H1 (cell line): ENCODE measurements at regions not wholly inside any gene's neighbourhood (a gene's known extent, or its start where the extent isn't known, plus 50 kb on each side); places are given as distances from the start of the nearest gene placed in this dataset.

Experiments used
- JUND ChIP-seq: IDR thresholded peaks from 2 replicates; pipeline ENCODE4 v1.6.1; 2011; ENCODE audit warnings: mild to moderate bottlenecking, improper control_type of control experiment, low read length
- POU5F1 ChIP-seq: IDR thresholded peaks from 2 replicates; pipeline ENCODE4 v1.6.1; 2011; ENCODE audit warnings: low read depth, mild to moderate bottlenecking, low read length, moderate library complexity
- TAF1 ChIP-seq: IDR thresholded peaks from 2 replicates; pipeline ENCODE4 v1.6.1; 2011; ENCODE audit warnings: mild to moderate bottlenecking, low read depth, low read length
- TCF12 ChIP-seq: IDR thresholded peaks from 2 replicates; pipeline ENCODE4 v1.6.1; 2011; ENCODE audit warnings: low read depth, mild to moderate bottlenecking, low read length
- TF ChIP-seq, protein P1 (sequence below): IDR thresholded peaks from 2 replicates; pipeline ENCODE4 v1.6.1; 2012; ENCODE audit warnings: low read length, inconsistent platforms

DNA sequence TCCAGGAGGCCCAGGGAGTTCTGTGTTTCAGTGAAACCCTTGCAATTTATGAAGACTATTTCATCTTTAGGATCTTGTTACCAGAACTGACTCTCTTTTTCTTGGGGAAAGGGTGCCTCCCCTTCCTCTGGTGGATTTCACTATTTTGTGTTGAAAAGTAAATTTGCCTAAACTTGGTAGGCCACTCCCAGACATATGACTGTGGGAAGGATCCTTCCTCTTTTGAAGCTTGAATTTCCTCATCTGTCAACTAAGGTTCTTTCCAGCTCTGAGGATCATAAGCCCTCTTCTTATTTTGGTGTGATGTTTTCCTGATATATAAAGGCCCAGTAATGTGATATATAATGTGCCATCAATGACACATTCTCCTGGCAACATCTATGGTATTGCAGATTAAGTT is 59.1 kb upstream of the ZFAND5 start (continued):
- TF ChIP-seq TAF1: no peak
- TF ChIP-seq POU5F1: no peak
- no peak for TF ChIP-seq TCF12
- TF ChIP-seq JUND: no peak
- TF ChIP-seq, protein P1, sequence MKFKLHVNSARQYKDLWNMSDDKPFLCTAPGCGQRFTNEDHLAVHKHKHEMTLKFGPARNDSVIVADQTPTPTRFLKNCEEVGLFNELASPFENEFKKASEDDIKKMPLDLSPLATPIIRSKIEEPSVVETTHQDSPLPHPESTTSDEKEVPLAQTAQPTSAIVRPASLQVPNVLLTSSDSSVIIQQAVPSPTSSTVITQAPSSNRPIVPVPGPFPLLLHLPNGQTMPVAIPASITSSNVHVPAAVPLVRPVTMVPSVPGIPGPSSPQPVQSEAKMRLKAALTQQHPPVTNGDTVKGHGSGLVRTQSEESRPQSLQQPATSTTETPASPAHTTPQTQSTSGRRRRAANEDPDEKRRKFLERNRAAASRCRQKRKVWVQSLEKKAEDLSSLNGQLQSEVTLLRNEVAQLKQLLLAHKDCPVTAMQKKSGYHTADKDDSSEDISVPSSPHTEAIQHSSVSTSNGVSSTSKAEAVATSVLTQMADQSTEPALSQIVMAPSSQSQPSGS: no peak
